ENCODE measurements at regions not wholly inside any gene's neighbourhood (a gene's known extent, or its start where the extent isn't known, plus 50 kb on each side); places are given as distances from the start of the nearest gene placed in this dataset.

DNA sequence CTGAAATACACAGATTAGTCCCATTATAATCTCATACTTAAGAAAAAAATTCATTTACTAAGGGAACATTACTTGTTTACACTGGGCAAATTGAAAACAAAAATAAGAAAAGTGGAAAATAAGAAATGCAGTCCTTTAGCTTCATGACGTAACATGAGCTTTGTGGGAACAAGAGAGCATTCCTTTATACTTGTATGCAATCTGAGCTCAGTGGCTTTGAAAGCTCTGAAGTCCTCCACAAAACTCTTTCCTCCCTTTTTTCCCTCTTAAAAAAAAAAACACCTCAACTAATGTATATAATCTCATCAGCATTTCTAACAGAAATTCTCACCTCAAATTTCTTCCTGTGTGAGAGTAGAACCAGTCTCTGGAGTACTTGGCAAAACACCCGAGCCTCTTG lies 76.9 kb upstream of the OTX2 start:
- TF ChIP-seq, protein P1, sequence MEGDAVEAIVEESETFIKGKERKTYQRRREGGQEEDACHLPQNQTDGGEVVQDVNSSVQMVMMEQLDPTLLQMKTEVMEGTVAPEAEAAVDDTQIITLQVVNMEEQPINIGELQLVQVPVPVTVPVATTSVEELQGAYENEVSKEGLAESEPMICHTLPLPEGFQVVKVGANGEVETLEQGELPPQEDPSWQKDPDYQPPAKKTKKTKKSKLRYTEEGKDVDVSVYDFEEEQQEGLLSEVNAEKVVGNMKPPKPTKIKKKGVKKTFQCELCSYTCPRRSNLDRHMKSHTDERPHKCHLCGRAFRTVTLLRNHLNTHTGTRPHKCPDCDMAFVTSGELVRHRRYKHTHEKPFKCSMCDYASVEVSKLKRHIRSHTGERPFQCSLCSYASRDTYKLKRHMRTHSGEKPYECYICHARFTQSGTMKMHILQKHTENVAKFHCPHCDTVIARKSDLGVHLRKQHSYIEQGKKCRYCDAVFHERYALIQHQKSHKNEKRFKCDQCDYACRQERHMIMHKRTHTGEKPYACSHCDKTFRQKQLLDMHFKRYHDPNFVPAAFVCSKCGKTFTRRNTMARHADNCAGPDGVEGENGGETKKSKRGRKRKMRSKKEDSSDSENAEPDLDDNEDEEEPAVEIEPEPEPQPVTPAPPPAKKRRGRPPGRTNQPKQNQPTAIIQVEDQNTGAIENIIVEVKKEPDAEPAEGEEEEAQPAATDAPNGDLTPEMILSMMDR (conservative IDR thresholded peaks at IDR 0.05; ENCODE audit: low read depth, low read length) = no peak
- no peak overlapping the region for H3K4me3 ChIP-seq (ENCODE audit: low read depth, low read length)
- no peak for DNase-seq (ENCODE audit: low read depth)

DNA sequence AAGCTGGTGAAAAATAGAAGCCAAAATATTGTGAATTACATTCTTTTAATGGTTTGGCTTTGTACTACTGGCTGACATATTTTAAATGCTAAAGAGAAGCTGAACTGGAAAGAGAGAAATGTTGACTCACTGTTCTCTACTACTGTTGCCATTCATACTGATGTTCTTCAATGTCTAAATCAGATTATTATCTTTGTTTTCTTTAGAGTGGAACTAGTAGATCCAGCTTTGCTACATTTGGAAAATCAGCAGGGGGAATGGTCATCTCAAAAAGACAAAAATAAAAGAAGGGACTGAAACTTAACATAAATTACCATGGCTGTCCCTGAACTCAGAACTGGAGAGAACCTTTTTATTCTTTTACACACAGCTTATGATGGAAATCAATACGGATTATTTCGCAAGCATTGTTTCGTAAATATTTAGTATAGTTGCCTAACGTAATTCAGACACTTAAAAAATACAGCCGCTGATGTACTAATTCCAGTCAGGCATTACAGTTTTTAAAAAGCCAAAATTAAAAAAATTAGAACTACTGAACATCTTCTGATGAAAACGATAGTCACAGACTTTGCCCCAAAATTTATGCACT lies 76.3 kb upstream of the OTX2 start:
- TF ChIP-seq, protein P1 (conservative IDR thresholded peaks at IDR 0.05; ENCODE audit: low read depth, low read length) = no peak
- DNase-seq (ENCODE audit: low read depth) = no peak
- H3K4me3 ChIP-seq (ENCODE audit: low read depth, low read length) = no peak overlapping the region

DNA sequence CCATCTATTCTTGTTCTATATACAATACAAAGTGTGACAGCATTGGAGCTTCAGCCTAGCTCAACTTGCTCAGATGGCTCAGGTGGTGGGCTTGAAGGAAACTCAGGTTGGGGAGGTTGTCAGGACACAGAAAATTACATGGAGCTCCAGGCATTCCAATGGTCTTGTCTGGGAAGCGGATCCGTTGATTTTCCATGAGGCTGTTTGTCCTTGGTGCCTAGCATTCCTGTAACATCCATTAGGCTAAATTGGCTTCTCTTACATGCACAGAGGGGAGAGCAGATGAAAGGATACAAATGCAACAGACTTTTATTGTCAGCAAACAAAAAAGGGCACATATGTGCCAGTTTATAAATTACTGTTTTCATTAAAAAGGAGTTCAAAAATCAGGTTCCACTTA lies 75.5 kb upstream of the OTX2 start:
- no peak overlapping the region for H3K4me3 ChIP-seq (ENCODE audit: low read depth, low read length)
- TF ChIP-seq, protein P1 (conservative IDR thresholded peaks at IDR 0.05; ENCODE audit: low read depth, low read length) = no peak
- DNase-seq (ENCODE audit: low read depth) = no peak

DNA sequence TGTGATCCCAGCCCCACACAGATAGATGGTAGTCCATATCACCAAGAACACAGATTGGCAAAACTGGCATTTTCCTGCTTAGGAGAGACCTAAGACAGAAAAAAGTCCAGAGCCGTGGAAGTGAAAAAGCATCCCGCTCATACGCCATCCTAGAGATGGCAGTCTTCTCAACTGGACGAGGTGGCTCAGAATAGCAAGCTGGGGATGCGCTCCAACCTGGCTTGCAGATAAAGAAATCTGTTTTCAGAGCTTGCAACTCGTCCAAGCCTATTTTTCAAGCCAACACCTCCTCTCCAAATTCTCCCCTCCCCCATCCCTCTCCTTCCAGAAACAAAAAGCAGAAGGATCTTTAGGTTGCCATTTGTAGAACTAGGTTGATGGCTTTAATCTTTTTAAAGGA lies 74.3 kb upstream of the OTX2 start:
- H3K4me3 ChIP-seq (ENCODE audit: low read depth, low read length) = no peak overlapping the region
- TF ChIP-seq, protein P1 (conservative IDR thresholded peaks at IDR 0.05; ENCODE audit: low read depth, low read length) = no peak
- DNase-seq (ENCODE audit: low read depth) = no peak

DNA sequence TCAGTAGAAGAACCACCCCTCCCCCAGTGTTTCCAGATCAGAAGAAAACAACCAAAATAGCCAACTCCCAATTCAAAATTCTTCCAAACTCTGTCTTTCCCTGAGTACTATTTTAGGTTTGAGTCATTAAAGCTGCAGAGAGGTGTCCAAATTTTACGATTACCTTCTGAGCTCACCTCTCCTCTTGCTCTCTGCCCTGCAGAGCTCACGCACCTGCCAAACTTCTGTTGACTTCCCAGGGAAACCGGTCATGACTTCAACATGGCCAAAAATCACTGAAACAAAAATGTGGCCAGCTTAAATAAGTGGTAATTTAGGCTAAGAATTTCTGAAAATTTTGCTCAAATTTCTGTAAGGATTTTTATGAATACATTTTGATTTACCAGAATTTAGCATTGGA lies 70.9 kb upstream of the OTX2 start:
- DNase-seq (ENCODE audit: low read depth) = no peak
- TF ChIP-seq, protein P1 (conservative IDR thresholded peaks at IDR 0.05; ENCODE audit: low read depth, low read length) = no peak
- H3K4me3 ChIP-seq (ENCODE audit: low read depth, low read length) = no peak overlapping the region

DNA sequence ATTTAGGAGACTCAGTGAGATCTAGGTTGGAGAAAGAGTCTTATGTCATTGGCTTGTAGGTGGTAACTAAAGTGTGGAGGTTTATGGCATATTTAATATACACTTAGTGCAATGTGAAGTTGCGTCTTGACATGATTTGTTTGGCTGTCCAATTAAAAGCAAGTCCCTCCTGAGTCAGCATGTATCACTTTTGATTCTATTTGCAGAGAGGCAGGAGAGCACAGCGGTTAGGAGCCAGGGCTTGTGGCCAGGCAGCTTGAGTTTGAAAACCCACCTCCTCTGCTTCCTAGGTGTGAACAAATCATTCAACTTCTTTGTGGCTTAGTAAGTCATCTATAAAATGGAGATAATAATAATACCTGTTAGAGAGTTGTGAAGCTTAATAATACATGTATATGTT lies 68.5 kb upstream of the OTX2 start:
- no peak for DNase-seq (ENCODE audit: low read depth)

More for the DNA sequence above, 68.5 kb upstream of the OTX2 start:
- no peak overlapping the region for H3K4me3 ChIP-seq (ENCODE audit: low read depth, low read length)
- TF ChIP-seq, protein P1 (conservative IDR thresholded peaks at IDR 0.05; ENCODE audit: low read depth, low read length) = no peak

All from choroid plexus epithelial cell (primary cell).